Posterior vena cava (tissue), 2 donors: ENCODE measurements at regions not wholly inside any gene's neighbourhood (a gene's known extent, or its start where the extent isn't known, plus 50 kb on each side); places are given as distances from the start of the nearest gene placed in this dataset.

Experiments used
- DNase-seq: peaks from one replicate; pipeline ENCODE4 v3.0.0-alpha.2; 2020; ENCODE audit warnings: low spot score
- intact Hi-C, 2 donors: fragments of 100-400 bp; cut with DNase I; formaldehyde crosslinking; loops; one replicate each; pipeline versions ENCODE4 v1.14.1 to v1.14.2; 2022 to 2023
- donor health status: DM: yes; HTN: yes; CAD: no.
- donor health status: DM: yes; HTN: yes; CAD: no.

DNA sequence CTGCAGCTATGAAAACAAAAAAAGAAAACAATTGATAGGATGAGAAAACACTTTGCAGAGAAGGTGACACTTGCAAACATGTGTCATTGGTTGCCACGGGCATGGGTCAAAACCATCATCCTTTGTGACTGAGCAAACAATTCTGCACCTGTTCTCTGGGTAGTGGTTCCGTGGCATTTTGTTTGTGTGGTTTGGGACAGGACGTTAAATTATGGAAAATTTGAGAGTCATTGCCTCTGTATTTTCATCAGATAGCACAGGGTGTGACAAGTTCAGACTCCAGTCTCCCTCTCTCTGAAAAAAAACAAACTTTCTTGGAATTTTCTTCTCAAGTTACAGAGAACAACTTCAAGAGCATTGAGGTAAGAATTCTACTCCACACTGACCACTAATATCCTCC is 113.4 kb upstream of the HMHB1 start:
- intact Hi-C loops: no loop called here
- DNase-seq: no peak

DNA sequence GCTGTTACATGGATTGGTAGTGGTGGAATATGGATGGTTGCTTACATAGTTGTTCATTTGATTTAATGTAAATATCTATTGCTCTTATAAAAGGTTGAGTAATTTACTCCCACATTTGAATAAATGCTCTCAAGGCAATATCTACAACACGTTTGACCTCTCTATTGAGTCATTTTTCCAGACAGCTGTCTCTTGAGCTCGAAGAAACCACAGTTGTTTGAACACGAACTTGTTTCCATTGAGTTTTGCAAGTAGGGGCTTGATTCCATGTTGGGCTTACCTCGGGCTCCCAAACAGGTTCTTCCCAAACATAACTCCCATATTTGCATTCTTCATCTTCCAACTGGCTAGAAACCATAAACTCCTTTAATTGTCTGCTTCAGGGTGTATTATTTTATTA is 115.0 kb upstream of the HMHB1 start:
- no peak for DNase-seq
- intact Hi-C loops: no loop called here

DNA sequence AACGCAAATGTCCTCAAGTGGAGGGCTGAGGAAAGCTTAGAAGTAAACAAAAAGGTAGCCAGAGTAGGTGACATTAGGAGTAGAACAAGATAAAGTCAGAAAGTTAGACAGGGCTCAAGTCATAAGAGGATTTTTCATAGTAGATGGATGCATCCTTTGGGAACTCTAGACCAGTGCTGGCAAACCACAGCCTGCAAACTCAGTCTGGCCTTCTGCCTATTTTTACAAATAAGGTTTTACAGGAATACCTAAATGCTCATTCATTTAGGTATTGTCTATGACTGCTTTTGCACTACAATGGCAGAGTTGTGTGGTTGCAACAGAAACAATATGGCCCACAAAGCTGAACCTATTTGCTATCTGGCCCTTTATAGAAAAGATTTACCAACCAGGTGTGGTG is 116.0 kb upstream of the HMHB1 start:
- DNase-seq: no peak
- intact Hi-C loops: no loop called here

DNA sequence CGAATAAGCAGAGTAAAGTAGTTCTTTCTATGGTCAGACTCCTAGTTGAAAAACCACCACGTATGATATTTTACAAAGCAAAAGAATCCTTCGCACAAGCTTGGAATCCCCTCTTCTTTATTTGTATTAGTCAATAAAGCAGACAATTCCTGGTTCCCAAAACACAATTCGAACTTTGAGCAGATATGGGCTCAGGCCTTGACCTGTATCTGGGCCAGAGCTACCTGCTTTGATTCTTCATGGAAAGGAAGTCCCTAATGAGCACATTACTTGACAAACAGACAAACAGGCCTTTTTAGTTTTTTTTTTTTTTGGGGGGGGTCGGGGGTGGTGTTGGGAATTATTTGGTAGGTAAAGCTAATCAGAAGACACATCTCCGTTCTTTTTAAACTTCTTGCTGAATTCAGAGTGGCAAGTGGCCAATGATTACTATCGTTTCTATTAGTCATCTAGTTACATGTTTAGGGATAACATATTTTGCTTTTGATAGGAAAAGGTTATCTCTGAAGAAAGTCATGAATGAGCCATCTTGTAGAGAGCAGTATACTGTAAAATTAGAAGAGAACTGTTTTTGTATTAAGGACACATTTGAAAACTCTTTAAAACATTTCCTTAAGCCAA is 116.6 kb upstream of the HMHB1 start:
- DNase-seq: no peak

DNA sequence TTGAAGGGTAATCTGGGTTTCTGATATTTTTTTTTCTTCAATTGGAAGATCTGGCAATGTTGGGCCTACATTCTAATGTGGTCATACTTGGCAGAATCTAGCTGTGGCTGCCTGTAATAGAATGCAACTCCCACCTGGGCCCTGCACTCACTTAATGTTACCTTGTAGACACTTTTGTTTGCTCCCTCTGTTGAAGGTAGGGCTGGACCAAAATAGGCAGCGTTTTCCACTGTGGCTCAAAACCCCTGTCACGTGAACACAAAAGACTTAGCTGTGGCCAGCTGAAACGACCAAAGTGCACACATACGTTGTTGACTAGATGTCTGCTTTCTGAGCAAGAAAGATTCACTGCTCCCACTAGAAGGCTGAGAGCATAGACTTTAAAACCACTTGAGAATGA is 117.6 kb upstream of the HMHB1 start:
- DNase-seq: no peak
- intact Hi-C loops: loop anchor here in 1 of 2 donors (5.0 kb wide), 1 partner anchor 692 kb away; no protein-coding TSS in a partner anchor

More for the DNA sequence above, 116.6 kb upstream of the HMHB1 start:
- intact Hi-C loops: no loop called here

DNA sequence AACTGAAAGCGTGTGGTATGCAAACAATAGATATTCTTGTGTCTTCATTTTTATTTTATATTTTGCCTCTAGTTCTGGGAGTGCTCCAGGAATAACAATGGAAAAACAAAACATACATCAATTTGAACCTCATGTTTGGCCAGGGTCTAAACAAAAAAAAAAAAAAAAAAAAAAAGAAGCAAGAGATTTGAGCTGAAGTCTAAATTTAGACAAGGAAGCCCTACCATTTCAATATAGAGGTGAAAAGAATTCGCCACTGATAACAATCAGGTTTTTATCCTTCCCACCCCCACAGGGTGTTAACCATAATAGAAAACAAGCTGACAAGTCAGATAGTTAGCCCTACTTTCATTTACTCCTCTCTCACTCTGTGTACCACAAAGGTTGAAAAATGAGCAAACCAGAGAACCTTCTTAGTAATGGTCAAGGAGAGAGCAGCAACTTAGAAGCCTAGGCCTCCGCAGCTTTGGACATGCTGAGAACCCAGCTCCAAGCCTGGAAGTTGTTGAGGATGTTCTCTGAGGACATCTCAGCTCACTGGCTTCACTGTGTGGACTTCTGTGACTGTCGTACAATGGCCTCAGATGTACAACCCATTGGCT is 118.2 kb upstream of the HMHB1 start:
- intact Hi-C loops: loop anchor here in 1 of 2 donors (5.0 kb wide), 1 partner anchor 691 kb away; no protein-coding TSS in a partner anchor

DNA sequence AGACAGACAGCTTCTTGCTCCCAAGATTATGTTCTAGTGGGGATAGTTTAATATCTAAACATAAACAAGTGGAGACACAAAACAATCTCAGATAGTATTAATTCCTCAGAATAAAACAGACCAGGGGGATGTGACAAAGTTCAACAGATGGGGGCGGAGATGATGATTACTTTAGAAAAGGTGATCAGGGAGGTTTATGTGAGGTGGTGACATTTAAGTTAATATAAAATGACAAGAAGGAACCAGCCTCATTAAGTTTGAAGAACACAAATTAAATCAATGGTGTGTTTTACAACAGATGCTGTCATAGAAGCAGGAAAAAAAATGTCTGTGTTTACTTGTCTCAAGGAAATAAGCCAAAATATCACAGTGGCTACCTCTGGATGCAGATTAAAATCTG is 119.6 kb upstream of the HMHB1 start:
- DNase-seq: no peak
- intact Hi-C loops: loop anchor here in 1 of 2 donors (5.0 kb wide), 1 partner anchor 690 kb away; no protein-coding TSS in a partner anchor

More for the DNA sequence above, 118.2 kb upstream of the HMHB1 start:
- DNase-seq: no peak

DNA sequence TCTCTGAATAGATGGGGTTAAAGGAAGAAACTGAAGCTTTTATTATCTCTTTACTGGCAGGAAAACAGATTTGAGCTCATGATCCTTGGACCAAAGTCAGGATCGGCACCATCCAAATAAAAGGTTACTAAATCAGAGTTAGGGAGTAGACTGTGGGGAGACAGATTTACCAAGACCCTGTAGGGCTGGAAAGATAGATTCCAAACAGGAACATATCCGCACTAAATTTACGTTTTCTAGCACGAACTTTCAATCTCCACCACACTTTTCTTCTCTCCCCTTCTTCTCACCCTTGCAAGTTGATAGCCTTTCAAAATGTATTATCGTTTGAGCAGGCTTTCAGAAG is 120.0 kb upstream of the HMHB1 start:
- no peak for DNase-seq
- intact Hi-C loops: loop anchor here in 1 of 2 donors (5.0 kb wide), 1 partner anchor 690 kb away; no protein-coding TSS in a partner anchor

DNA sequence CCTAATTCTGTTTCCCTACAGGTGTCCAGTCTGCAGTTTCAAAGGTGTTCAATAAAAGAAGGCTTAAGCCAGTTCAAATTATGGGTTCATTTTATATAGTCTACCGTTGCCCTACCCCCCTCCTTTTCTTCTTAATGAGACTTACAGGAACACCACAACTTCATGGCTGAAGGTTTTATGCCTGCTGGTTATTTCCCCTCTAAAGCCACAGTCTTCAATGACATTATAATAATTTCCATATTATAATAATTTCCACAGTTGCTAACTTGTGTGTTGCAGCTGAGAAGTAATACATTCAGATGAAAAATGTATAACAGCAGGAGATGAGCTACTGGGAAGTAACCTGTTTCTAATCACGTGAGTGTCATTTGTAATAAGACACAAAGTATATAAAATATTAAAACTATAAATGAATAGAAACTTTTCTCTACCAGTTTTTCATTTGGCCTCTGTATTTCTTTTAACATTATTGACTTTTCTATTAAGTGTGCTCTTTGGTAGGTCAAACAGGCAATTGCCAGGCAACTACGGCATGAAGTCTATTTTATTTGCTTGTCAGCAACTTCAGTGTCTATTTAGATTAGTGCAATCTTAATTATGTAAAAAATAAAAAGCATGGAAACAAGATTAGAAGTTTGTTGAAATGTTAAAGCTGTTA is 120.5 kb upstream of the HMHB1 start:
- intact Hi-C loops: loop anchor here in 1 of 2 donors (5.0 kb wide), 1 partner anchor 689 kb away; no protein-coding TSS in a partner anchor
- DNase-seq: no peak

DNA sequence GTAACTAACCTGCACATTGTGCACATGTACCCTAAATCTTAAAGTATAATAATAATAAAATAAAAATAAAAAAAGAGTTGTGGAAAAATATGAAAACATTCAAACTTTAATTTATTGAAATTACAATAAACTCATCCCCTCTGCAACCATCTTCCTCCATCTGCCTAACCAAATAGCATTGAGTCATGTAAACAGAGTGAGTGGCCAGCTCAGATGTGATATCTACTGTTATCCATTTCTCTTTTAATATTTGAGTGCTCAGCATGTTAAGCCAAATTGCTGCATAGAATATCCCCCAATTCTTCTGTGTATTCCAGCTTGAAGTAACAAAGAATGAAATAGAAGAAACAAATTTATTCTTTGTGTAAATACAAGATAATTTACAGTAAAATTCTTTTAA is 124.4 kb upstream of the HMHB1 start:
- no peak for DNase-seq
- intact Hi-C loops: no loop called here

DNA sequence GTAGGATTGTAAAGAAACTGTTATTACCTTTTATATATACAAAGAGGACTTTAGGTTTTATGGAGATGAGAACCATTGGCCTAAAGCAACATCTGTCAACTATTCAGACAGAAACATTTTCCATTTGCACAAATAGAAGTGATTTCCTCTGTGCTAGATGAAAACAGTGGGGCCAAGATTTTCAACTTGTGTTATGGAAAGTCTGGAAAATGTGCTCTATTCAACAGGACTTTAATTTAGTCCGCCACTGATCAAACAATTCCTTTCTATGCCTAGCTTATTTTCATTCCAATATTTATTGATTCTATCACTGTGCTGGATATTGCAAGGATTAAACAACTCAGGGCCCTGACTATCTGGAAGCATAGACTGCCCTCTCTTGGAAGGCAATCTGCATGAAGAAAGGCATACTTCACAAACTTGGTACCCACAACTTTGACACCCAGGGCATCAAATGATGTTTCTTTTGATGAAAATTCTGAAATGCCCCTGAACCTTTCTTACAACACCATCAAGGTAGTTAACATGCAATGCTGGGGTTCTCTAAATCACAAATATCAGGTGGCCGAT is 126.6 kb upstream of the HMHB1 start:
- intact Hi-C loops: no loop called here

DNA sequence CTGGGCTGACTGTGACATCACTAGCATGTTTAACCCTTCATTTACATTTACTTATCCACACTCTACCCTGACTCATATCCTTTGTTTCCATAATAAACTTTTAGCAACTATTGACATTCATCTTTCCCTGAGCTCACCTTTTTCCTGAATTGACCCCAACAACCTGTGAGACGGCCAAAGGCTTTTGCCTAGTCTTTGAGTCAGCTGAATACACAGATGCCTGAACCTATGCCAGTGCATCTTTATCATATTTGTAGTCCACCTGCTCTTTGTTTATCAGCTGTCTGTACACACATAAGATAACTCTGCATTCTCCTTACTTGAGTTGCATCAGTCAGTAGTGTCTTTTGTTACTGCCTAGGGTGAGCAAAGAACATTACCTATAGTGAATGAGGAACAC is 128.5 kb upstream of the HMHB1 start:
- intact Hi-C loops: no loop called here
- no peak for DNase-seq

More for the DNA sequence above, 126.6 kb upstream of the HMHB1 start:
- DNase-seq: no peak

DNA sequence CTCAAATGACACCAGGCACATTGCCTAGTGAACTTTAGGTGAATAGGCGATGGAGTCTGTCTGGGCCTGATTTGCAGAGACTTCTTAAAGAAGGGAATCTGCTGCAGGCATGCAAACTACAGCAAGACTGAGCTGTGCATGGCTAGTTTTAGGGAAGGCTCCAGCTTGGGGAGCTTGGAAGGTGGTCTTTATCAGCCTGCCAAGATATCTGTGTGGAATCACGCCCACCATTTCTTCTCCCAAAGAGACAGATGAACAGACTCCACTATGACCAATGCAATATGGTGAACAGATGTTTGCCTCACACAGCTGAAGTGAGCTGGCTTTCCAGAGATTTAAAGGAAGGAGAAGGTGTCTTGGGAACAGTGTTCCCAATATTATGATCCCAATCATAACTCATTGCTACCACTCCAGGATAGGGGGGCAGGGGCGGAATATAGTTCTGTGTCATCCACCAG is 129.0 kb upstream of the HMHB1 start:
- DNase-seq: no peak
- intact Hi-C loops: no loop called here

DNA sequence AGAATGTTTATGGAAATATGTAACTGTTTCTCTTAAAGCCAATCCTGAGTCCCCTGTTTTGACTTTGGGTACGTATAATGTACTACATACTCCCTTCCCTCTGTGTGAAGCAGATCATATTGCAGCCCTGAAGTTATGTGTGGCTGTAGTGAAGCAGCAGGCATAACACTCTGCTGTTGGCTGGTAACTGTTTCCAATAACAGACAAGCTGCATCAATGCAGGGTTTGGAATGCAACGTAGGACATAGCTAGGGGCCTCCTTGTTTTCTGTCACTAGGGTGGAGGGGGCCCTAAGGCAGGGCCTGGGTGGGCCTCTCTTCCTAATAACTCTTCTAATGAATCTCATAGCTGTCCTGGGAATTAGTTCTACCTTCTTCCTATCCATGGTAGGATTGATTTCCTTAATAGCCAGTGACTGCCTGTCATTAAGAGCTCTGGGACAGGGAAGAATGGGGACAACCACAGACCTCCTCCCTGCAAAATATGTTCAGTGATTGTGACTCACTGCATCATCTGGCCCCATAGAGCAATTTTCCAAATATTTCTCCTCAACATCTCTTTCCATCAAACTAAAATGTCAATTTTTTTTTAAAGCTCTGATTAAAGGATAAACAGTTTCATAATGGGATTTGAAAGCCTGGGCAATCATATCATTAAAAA is 129.6 kb upstream of the HMHB1 start:
- DNase-seq: no peak
- intact Hi-C loops: no loop called here

DNA sequence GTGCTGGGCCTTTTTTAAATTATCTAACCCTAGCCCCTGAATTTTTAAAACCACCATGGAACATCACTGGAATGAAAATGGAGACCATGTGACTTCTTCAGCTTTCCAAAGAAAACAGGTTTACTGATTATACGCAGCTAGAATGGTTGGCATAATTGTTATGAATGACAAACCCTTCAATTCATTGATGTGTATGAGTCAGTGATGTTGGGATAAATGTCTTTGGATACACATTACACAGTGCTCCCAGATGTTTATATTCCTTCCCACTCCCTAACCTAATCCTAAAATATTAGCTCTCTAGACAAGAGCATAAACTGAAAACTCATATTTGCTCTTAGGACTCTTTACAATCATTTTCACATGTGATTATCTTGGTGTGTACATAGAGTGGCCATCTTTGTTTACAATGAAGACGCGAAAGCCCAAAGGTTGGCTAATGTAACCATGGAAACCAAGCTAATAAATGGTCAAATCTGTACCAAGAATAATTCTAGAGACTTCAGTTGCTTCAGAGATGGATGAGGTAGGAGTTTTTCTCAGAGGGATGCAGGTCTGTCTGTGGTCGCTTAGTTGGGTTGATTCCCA is 131.2 kb upstream of the HMHB1 start:
- no peak for DNase-seq
- intact Hi-C loops: no loop called here

DNA sequence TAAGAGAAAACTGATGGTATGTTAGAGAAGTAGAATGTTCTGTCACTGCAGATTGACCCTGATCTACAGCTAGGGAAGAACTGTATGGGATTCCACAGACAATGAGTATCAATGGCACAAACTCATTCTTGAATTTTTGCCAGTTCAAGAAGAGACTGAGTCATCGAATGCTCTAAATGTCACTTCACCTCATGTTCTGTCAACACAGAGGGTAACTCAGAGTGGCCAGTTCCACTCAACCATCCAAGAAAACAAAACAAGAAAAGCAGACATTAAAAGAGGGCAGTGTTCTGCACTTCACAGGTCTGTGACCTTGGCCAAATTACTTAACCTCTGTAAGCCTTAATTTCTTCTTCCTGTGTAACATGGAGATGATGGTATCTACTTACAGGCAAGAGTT is 132.2 kb upstream of the HMHB1 start:
- no peak for DNase-seq
- intact Hi-C loops: no loop called here

DNA sequence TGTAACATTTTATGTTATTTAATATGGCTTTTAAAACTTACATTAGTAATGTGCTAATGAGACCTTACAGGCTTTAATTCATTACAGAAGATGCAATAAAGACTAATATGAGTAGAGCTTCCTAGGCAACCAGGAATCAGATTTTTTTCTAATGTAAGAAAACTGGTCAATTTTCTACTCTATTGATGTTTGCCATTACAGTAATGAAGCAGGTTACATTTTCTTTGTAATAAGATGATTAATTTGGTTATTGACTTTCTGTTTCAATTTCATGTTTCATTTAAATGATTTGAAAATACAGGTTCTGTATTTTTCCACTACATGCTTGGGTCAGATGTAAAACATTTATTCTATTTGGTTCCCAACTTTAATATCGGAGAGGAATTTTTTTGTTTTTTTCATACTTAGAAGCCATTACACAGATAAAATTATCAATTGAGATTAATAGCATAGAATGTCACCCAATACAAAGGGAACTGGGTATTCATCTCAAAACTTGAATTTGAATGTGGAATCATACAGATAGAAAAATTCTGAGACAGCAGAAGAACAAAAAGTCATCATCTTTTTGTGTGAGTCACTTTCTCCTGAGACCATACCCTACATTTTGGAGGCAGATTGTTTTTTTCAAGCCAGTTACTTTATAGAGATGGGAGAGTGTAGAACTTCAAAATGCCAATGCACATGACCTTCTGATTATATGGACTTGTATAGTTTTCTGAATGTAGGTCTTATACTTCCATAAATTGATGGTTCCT is 133.6 kb upstream of the HMHB1 start:
- intact Hi-C loops: no loop called here

DNA sequence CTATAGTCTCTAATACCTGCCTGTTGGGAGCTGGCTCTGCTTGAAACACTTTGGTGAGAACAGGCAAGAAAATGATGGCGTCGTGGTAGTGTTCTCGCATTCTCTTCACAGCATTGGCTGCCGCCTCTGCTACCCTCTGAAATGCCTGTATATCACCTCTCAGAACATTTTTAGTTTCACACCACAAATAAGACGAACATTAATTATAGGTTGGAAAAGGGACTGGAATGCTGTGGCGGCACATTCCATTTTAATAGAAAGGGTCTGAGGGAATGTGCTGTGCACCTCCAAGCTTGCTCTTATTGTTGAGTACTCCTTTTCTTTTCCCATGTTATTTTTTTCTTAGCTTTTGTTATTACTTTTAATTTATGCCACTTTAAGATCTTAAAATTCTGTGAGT is 134.6 kb upstream of the HMHB1 start:
- intact Hi-C loops: no loop called here
- no peak for DNase-seq

More for the DNA sequence above, 133.6 kb upstream of the HMHB1 start:
- no peak for DNase-seq

DNA sequence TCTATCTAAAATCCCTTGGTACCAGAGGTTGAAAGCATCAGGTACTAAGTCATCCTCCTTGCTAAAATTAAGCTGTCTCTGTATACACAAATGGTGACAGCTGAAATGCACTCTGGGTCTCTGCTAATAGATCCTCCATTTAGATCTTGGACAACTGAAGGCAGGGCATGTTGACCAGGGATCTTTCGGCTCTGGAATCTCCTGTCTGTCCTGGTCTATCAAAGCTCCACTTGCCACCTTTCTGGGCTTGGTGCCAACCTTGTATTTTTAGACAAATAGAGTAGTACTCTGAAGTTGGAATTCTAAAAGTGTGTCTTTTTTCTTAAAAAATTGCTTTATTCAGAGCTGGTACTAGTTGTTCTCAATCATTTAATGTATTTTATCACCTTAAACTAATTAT is 135.2 kb upstream of the HMHB1 start:
- no peak for DNase-seq
- intact Hi-C loops: no loop called here
